Stimulated activated naive CD8-positive, alpha-beta T cell treated with anti-CD3 and anti-CD28 coated beads, Interleukin-15, amount 100 ng/mL, for 72 hours (primary cell): ENCODE measurements at regions not wholly inside any gene's neighbourhood (a gene's known extent, or its start where the extent isn't known, plus 50 kb on each side); places are given as distances from the start of the nearest gene placed in this dataset.

Experiments
- ATAC-seq: fragments of 150-1000 bp; cut with Tn5 transposase; 2 replicates; pipeline ENCODE4 v1.10.0; 2021; ENCODE audit warnings: mild to moderate bottlenecking, moderate library complexity
- DNase-seq, 2 donors: peaks; one replicate each; pipeline ENCODE4 v3.0.0; 2021 to 2022
- H3K27ac Mint-ChIP-seq, 2 donors: one replicate each; pipeline ENCODE4 v1.8.0; 2022; ENCODE audit warnings: mild to moderate bottlenecking in 2 of 2, mixed read lengths in 2 of 2, moderate library complexity in 2 of 2
- H3K27me3 Mint-ChIP-seq: one replicate; pipeline ENCODE4 v1.8.0; 2022; ENCODE audit warnings: mixed read lengths
- H3K4me1 Mint-ChIP-seq: one replicate; pipeline ENCODE4 v1.8.0; 2022; ENCODE audit warnings: mild to moderate bottlenecking, mixed read lengths
- H3K4me3 Mint-ChIP-seq, 2 donors: one replicate each; pipeline ENCODE4 v1.8.0; 2022; ENCODE audit warnings: mild to moderate bottlenecking in 2 of 2, mixed read lengths in 2 of 2, moderate library complexity in 1 of 2
- H3K9me3 Mint-ChIP-seq, 2 donors: one replicate each; pipeline ENCODE4 v1.8.0; 2022; ENCODE audit warnings: mixed read lengths in 2 of 2

GRCh38 chr1:87951852-87952251 lies 623.2 kb downstream of the LMO4 start:
- no peak overlapping the region for H3K4me3 Mint-ChIP-seq
- no peak overlapping the region for H3K27ac Mint-ChIP-seq

GRCh38 chr1:87953121-87953520 lies 624.4 kb downstream of the LMO4 start:
- DNase-seq (no peak), ATAC-seq (no peak)
- H3K4me1 Mint-ChIP-seq = no peaks in the 10 kb centered on the region
- H3K27ac Mint-ChIP-seq = no peak overlapping the region
- H3K27me3 Mint-ChIP-seq = peaks cover 39% of the 10 kb centered on the region
- no peaks in the 10 kb centered on the region for H3K9me3 Mint-ChIP-seq
- no peak overlapping the region for H3K4me3 Mint-ChIP-seq

More at GRCh38 chr1:87951852-87952251, 623.2 kb downstream of the LMO4 start:
- no peaks in the 10 kb centered on the region for H3K4me1 Mint-ChIP-seq
- no peaks in the 10 kb centered on the region for H3K9me3 Mint-ChIP-seq
- peaks cover 39% of the 10 kb centered on the region for H3K27me3 Mint-ChIP-seq
- ATAC-seq (peak; percentile 31), DNase-seq (no peak)

DNA sequence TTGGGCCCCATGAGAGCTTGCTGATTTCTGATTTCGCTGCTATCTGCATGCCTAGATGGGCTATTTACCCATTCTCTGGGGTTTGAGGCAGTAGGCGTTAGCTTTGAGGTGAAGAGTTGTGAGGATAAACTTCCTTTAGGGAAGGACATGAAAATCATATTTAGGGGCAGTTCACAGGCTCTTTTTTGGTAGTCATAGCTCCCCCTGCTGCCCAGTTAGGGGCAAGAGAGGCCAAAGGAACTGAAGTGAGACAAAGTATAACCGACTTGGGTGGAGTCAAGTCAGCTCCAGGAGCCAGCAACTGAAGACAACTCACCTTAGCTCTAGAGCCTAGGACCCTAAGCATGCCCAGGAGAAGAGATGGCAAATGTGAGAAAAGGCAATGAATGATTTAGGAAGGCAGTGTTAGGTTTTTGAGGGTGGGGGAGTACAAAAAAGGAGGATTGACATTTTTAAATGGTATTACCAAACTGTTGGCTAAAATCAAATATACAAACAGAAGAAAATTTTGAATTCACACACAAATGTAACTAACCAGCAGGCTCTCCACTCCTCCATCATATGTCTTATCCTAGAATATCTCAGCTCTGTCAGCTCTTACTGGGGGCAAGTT lies 625.2 kb downstream of the LMO4 start:
- DNase-seq (peak; percentile 34 to 38), ATAC-seq (peak; percentile 72)
- no peak overlapping the region for H3K4me3 Mint-ChIP-seq
- H3K27me3 Mint-ChIP-seq = peaks cover 33% of the 10 kb centered on the region
- H3K4me1 Mint-ChIP-seq = no peaks in the 10 kb centered on the region
- no peaks in the 10 kb centered on the region for H3K9me3 Mint-ChIP-seq
- no peak overlapping the region for H3K27ac Mint-ChIP-seq

GRCh38 chr1:87955038-87955437 lies 626.4 kb downstream of the LMO4 start:
- no peaks in the 10 kb centered on the region for H3K9me3 Mint-ChIP-seq
- no peaks in the 10 kb centered on the region for H3K4me1 Mint-ChIP-seq
- no peak for DNase-seq
- ATAC-seq = no peak
- no peak overlapping the region for H3K4me3 Mint-ChIP-seq
- H3K27ac Mint-ChIP-seq = no peak overlapping the region
- H3K27me3 Mint-ChIP-seq = peaks cover 30% of the 10 kb centered on the region

DNA sequence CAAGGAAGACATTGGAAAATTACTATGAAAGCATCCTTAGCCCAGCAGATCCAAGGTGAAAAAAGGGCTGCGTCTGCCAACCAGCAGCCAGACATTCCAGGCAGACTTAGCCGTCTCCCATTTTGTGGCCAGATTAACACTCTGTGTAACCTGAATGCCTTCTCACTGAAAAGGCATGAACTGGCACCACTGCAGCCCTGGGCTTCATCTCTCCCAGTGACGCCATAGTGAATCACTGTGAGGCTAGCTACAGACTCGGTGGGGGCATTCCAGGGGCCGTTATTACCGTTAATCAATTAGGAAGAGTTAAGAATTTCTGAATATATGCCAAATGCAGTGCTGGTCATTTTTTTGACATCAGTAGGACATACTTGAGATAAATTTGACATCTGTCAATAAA lies 627.4 kb downstream of the LMO4 start:
- no peak overlapping the region for H3K4me3 Mint-ChIP-seq
- DNase-seq (no peak), ATAC-seq (no peak)
- H3K9me3 Mint-ChIP-seq = no peaks in the 10 kb centered on the region
- H3K27ac Mint-ChIP-seq = no peak overlapping the region
- H3K4me1 Mint-ChIP-seq = no peaks in the 10 kb centered on the region
- H3K27me3 Mint-ChIP-seq = peaks cover 22% of the 10 kb centered on the region

DNA sequence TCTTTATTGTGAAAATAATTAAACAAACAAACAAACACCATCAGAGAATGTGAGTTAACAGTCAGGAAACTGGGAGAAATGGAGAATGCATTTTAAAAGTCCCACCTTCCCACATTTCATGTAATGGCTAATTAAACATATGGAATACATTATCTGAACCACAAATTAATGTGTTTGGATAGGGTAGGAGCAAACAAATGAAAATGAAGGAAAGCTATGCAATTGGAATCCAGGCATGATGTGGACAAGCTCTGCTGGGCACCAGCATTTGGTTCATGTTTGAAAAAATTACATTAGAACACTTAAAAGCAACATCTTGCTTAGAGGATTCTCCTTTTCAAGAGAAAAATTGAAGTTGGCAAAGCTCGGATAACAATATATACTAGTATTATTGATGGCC lies 628.1 kb downstream of the LMO4 start:
- no peak overlapping the region for H3K27ac Mint-ChIP-seq
- H3K27me3 Mint-ChIP-seq = peaks cover 20% of the 10 kb centered on the region
- H3K4me3 Mint-ChIP-seq = no peak overlapping the region
- no peaks in the 10 kb centered on the region for H3K9me3 Mint-ChIP-seq
- H3K4me1 Mint-ChIP-seq = no peaks in the 10 kb centered on the region
- ATAC-seq = no peak
- DNase-seq = no peak

DNA sequence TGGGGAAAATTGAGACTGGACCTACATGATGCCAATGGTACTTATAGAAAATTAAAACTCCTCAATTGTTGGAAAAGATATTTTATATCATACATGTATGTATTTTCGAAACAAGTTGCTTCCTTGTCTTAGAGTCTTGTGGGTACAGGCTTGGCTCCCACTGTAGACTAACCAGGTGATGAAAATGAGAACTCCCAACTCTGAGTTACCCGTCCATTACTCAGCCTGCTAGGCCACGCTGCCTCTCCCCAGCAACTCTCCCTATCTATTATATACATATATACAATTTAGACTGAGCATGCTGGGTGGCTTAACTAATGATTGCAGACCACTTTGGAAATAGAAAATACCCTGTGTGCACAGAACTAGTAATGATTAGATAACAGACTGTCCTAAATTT lies 628.7 kb downstream of the LMO4 start:
- no peak overlapping the region for H3K27ac Mint-ChIP-seq
- DNase-seq (no peak), ATAC-seq (no peak)
- H3K4me3 Mint-ChIP-seq = no peak overlapping the region
- H3K4me1 Mint-ChIP-seq = no peaks in the 10 kb centered on the region
- peaks cover 14% of the 10 kb centered on the region for H3K27me3 Mint-ChIP-seq
- H3K9me3 Mint-ChIP-seq = no peaks in the 10 kb centered on the region

DNA sequence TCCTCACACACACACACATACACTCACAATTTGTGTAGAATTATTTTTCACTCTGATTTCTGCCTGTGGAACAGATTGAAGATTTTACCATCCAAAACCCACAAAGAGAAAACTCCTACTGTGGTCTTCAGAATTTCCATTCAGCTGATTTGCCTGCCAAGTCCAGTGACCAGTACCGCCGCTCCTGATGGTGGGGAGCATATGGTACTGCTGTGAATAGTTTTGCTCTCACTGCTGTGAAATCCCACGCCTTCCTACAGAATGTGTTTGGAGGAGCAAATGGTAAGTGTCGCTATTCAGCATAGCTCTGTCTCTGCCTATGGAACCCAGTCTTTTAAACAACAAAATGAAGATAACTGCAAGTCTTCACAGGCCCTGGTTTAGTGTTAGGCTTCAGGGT lies 629.5 kb downstream of the LMO4 start:
- Mint-ChIP-seq H3K27ac (no peak overlapping the region), H3K9me3 (no peaks in the 10 kb centered on the region), H3K27me3 (peaks cover 10% of the 10 kb centered on the region), H3K4me1 (no peaks in the 10 kb centered on the region), H3K4me3 (no peak overlapping the region)
- DNase-seq (no peak), ATAC-seq (no peak)

- ATAC-seq = no peak
- peaks cover 5% of the 10 kb centered on the region for H3K27me3 Mint-ChIP-seq
- no peak for DNase-seq
- H3K9me3 Mint-ChIP-seq = no peaks in the 10 kb centered on the region
- H3K4me3 Mint-ChIP-seq = no peak overlapping the region
- no peak overlapping the region for H3K27ac Mint-ChIP-seq
- H3K4me1 Mint-ChIP-seq = no peaks in the 10 kb centered on the region
Measured at GRCh38 chr1:87958716-87959115, 630.0 kb downstream of the LMO4 start.

DNA sequence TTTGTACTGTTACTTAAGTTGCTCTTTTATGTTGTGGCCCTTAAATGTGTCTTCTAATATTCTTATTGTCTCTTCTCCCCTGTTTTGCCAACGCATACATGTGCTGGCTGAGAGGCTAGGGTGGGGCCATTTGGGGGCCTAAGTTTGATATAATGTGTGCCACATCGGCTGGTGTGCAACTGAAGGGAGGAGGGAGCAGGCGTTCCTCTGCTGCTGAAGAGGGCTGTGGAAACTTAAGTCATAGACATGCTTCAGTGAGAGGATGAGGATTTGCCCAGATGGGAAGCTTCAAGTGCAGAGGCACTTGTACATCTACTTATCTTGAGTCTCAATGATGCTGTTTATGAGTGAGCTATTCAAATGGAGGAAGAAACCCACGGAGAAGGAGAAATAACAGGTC lies 630.6 kb downstream of the LMO4 start:
- DNase-seq (no peak), ATAC-seq (no peak)
- Mint-ChIP-seq H3K4me3 (no peak overlapping the region), H3K27me3 (no peaks in the 10 kb centered on the region), H3K27ac (peak overlapping the region in 1 of 2 donors; percentile 60), H3K9me3 (no peaks in the 10 kb centered on the region), H3K4me1 (no peaks in the 10 kb centered on the region)

DNA sequence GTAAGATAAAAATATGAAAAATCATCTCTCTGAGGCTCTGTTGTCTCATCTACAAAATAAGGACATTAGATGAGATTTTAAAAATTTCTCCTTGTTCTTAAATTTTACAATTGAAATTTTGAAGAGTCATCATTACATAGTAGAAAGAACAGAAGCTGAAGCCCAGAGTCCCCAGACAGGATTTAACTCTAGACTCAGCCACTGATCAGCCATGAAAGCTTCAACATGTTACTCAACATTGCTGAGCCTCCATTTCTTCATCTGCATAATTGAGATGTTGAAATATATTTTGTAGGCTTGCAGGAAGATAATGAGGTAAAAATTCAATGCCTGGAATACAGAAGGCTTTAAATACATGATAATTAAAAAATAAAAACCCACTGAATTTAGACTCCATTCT lies 633.3 kb downstream of the LMO4 start:
- no peak for ATAC-seq
- no peak for DNase-seq

DNA sequence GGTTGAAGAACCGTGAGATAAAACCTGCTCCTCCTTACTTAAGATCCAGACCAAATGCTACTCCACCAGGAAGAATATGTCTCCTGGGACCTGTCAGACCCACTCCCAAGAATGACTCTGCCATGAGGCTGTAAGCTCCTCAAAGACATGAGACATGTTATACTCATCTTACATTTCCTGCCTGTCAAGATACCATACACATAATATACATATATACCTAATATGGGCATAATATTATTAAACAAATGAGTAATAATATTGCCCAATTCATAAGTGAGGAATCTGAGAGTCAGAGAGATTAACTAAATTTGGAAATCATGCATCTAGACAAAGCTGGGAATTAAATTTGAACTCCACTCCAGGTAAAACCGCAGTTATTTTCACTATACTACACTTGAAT lies 634.9 kb downstream of the LMO4 start:
- ATAC-seq = no peak

More for the DNA sequence above, 633.3 kb downstream of the LMO4 start:
- H3K9me3 Mint-ChIP-seq = no peaks in the 10 kb centered on the region
- no peaks in the 10 kb centered on the region for H3K4me1 Mint-ChIP-seq
- no peaks in the 10 kb centered on the region for H3K27me3 Mint-ChIP-seq
- H3K4me3 Mint-ChIP-seq = no peak overlapping the region
- H3K27ac Mint-ChIP-seq = no peak overlapping the region

DNA sequence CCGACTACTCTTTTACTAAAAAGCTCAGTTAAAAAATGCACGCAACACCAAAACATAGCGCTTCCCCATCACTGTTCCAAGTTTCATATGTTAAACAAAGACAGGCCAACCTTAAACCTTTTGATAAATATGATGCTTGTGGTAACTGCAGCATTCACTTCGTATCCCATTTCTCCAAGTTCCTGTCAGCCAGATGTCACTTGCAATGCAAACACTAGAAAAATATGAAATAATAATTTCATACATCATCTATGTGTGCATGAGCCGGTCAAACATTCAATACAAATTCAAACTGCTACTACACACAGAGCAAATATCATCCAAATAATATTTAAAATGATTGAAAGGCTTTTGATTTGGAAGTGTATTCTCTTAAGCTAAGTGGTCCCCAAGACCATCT lies 636.5 kb downstream of the LMO4 start:
- Mint-ChIP-seq H3K27ac (no peak overlapping the region), H3K4me1 (no peaks in the 10 kb centered on the region), H3K4me3 (no peak overlapping the region), H3K9me3 (no peaks in the 10 kb centered on the region), H3K27me3 (no peaks in the 10 kb centered on the region)
- DNase-seq (no peak), ATAC-seq (no peak)

More for the DNA sequence above, 634.9 kb downstream of the LMO4 start:
- Mint-ChIP-seq H3K4me3 (no peak overlapping the region), H3K4me1 (no peaks in the 10 kb centered on the region), H3K9me3 (no peaks in the 10 kb centered on the region), H3K27me3 (no peaks in the 10 kb centered on the region), H3K27ac (no peak overlapping the region)
- no peak for DNase-seq

DNA sequence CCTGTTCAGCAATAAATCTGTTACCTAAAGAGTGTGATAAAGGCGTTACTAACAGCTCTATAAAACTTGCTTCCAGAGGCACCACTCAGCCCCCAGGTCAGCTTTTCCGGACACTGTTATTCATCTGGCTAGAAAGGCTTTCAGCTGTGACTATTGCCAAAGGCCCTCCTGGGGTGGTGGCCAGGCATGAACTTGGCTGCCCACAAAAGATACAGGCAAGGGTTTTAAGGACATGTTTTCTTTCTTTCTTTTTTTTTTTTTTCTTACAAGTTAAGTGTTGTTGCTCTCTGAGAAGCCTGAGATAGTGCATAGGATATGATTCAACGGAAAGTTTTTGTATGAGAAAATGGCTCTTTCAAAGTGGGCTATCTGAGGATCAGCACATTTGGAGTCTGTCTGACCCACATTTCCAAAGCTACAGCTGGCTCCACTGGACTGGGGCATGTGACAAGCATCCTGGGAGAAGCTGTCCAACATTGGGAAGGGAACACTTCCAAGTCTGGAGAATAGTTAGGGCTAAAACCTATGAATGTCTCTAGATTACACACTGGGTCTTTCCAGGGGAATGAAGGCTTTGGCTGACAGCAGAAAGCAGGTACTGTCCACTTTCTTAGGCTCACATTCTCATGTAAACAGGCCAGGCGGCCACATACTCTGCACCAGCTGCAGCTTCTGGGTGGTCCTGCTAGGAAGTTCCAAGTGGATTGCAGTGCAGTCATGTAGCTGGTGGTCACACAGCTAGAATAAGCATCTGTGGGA lies 639.7 kb downstream of the LMO4 start:
- H3K4me1 Mint-ChIP-seq = no peaks in the 10 kb centered on the region
- H3K27me3 Mint-ChIP-seq = no peaks in the 10 kb centered on the region
- ATAC-seq = no peak
- no peaks in the 10 kb centered on the region for H3K9me3 Mint-ChIP-seq
- no peak overlapping the region for H3K27ac Mint-ChIP-seq
- no peak for DNase-seq
- no peak overlapping the region for H3K4me3 Mint-ChIP-seq

- H3K4me3 Mint-ChIP-seq = no peak overlapping the region
- no peaks in the 10 kb centered on the region for H3K4me1 Mint-ChIP-seq
- ATAC-seq (no peak), DNase-seq (no peak)
- H3K27me3 Mint-ChIP-seq = no peaks in the 10 kb centered on the region
- H3K27ac Mint-ChIP-seq = no peak overlapping the region
- H3K9me3 Mint-ChIP-seq = no peaks in the 10 kb centered on the region
Measured at GRCh38 chr1:87969040-87969439, 640.4 kb downstream of the LMO4 start.

GRCh38 chr1:87972811-87973210 lies 644.1 kb downstream of the LMO4 start:
- no peak overlapping the region for H3K27ac Mint-ChIP-seq
- H3K27me3 Mint-ChIP-seq = peaks cover 7% of the 10 kb centered on the region
- no peaks in the 10 kb centered on the region for H3K9me3 Mint-ChIP-seq
- H3K4me1 Mint-ChIP-seq = no peaks in the 10 kb centered on the region
- H3K4me3 Mint-ChIP-seq = no peak overlapping the region
- DNase-seq = no peak
- no peak for ATAC-seq

- Mint-ChIP-seq H3K4me3 (no peak overlapping the region), H3K27me3 (peaks cover 8% of the 10 kb centered on the region), H3K9me3 (no peaks in the 10 kb centered on the region), H3K4me1 (no peaks in the 10 kb centered on the region), H3K27ac (no peak overlapping the region)
- DNase-seq (no peak), ATAC-seq (no peak)
Measured at GRCh38 chr1:87973896-87974295, 645.2 kb downstream of the LMO4 start.
